ENCODE measurements at regions not wholly inside any gene's neighbourhood (a gene's known extent, or its start where the extent isn't known, plus 50 kb on each side); places are given as distances from the start of the nearest gene placed in this dataset.

GRCh38 chr10:3239920-3240894, 67.6 kb upstream of the PITRM1 start:
- TF ChIP-seq, protein P1, sequence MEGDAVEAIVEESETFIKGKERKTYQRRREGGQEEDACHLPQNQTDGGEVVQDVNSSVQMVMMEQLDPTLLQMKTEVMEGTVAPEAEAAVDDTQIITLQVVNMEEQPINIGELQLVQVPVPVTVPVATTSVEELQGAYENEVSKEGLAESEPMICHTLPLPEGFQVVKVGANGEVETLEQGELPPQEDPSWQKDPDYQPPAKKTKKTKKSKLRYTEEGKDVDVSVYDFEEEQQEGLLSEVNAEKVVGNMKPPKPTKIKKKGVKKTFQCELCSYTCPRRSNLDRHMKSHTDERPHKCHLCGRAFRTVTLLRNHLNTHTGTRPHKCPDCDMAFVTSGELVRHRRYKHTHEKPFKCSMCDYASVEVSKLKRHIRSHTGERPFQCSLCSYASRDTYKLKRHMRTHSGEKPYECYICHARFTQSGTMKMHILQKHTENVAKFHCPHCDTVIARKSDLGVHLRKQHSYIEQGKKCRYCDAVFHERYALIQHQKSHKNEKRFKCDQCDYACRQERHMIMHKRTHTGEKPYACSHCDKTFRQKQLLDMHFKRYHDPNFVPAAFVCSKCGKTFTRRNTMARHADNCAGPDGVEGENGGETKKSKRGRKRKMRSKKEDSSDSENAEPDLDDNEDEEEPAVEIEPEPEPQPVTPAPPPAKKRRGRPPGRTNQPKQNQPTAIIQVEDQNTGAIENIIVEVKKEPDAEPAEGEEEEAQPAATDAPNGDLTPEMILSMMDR (IDR thresholded peaks at IDR 0.05) = no peak
- TF ChIP-seq POLR2A (IDR thresholded peaks at IDR 0.05) = no peak
